Vagina (tissue), 2 donors: ENCODE measurements at regions not wholly inside any gene's neighbourhood (a gene's known extent, or its start where the extent isn't known, plus 50 kb on each side); places are given as distances from the start of the nearest gene placed in this dataset.
"Not testable (repeated sequence)": the region's sequence is repeated elsewhere in the genome, so short reads cannot be mapped to it uniquely, and the experiment has no call there.

Experiments used
- CTCF ChIP-seq, 3 experiments: fragments of 450-650 bp in 2 of 3; fragments of 200-600 bp in 1 of 3; sonication (generic) in 1 of 3; IDR thresholded peaks; one replicate each; pipeline ENCODE4 v1.5.1; 2017 to 2019; ENCODE audit warnings: antibody characterized with exemption in 3 of 3, mild to moderate bottlenecking in 2 of 3, moderate library complexity in 2 of 3
- POLR2A ChIP-seq, 2 donors: fragments of 450-650 bp; IDR thresholded peaks; one replicate each; pipeline ENCODE4 v1.6.1; 2017; ENCODE audit warnings: antibody characterized with exemption in 2 of 2, mild to moderate bottlenecking in 2 of 2, moderate library complexity in 2 of 2
- POLR2AphosphoS5 ChIP-seq, 2 donors: sonication (generic); formaldehyde crosslinking; IDR thresholded peaks; one replicate each; pipeline ENCODE4 v1.9.0; 2017; ENCODE audit warnings: antibody characterized with exemption in 2 of 2, mild to moderate bottlenecking in 2 of 2, low read depth in 1 of 2; ENCODE audit not compliant: insufficient read depth in 1 of 2

DNA sequence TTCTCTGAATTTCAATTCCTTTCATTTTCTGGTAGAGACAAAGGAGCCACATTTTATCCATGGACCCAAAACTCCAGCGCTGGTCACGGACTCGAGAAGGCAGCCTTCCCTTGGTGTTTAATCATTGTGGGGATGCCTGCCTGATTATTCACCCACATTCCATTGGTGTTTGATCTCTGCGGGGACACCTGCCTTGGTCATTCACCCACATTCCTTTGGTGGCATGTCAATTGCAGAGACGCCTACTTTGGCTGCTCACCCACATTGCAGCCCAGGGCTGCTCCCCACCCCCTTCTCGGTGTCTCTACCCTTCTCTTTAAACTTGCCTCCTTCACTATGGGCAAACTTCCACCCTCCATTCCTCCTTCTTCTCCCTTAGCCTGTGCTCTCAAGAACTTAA lies 780.7 kb upstream of the POU3F4 start:
- not testable (repeated sequence) for TF ChIP-seq CTCF (IDR thresholded peaks at IDR 0.05); POLR2A (IDR thresholded peaks at IDR 0.05); POLR2AphosphoS5 (IDR thresholded peaks at IDR 0.05; ENCODE audit: insufficient read depth in 1 of 2, low read depth in 1 of 2)
